GM06990 (cell line): ENCODE measurements at regions not wholly inside any gene's neighbourhood (a gene's known extent, or its start where the extent isn't known, plus 50 kb on each side); places are given as distances from the start of the nearest gene placed in this dataset.

Experiments used
- DNase-seq: peaks from one replicate; pipeline ENCODE4 v3.0.0-alpha.2; 2011; ENCODE audit not compliant: insufficient read length; ENCODE audit errors: extremely low read depth
- H3K27me3 ChIP-seq: replicated peaks from 2 replicates; pipeline ENCODE4 v1.6.0; 2011; ENCODE audit warnings: low read length; ENCODE audit not compliant: control insufficient read depth, insufficient read depth
- H3K36me3 ChIP-seq: 2 replicates; pipeline ENCODE4 v1.5.1; 2011; ENCODE audit warnings: low read length; ENCODE audit not compliant: control insufficient read depth, insufficient read depth
- H3K4me3 ChIP-seq: replicated peaks from 2 replicates; pipeline ENCODE4 v1.5.1; 2011; ENCODE audit warnings: low read depth, mild to moderate bottlenecking, control low read depth, low read length
- CTCF ChIP-seq: IDR thresholded peaks from 2 replicates; pipeline ENCODE4 v1.5.1; 2011; ENCODE audit warnings: low read length, control low read depth, mild to moderate bottlenecking, inconsistent platforms; ENCODE audit not compliant: insufficient read depth, poor library complexity, severe bottlenecking

DNA sequence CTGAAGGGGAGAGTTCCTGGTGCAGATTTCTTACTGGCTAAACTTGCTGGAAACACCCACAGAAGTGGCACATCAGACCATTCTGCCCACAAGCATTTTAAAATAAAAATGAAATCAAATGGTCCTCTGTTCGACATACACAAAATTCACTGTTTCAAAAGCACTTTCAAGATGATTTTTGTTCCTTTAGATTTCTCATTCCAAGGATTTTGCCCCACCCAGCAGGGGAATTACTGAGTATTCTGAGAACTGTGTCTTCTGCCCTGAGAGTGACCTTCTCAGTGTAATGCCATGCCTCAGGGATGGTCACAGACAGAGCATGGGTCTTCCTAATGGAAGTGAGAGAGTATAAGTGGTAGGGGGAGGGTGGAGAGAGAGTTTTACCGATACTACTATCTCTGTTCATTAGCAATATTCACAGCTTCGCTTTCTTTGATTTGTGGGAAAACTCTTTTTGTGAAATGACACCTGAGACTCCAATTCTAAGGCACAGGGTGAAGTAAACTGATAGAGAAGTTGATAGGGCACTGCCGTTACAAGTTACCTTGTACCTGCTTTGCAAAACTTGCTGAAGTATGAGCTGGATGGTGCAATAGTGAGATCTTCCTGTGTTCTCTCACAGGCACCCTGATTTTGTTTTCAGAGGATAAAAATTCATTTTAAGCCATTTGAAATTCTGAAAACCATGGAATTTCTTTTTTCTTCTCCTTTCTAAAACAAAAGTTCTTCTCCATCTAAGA, 95.8 kb upstream of the CD180 start:
- H3K36me3 ChIP-seq: no peaks in the 10 kb centered on the region
- H3K4me3 ChIP-seq: no peak overlapping the region
- no peak for TF ChIP-seq CTCF
- no peak for DNase-seq
- H3K27me3 ChIP-seq: no peaks in the 10 kb centered on the region

DNA sequence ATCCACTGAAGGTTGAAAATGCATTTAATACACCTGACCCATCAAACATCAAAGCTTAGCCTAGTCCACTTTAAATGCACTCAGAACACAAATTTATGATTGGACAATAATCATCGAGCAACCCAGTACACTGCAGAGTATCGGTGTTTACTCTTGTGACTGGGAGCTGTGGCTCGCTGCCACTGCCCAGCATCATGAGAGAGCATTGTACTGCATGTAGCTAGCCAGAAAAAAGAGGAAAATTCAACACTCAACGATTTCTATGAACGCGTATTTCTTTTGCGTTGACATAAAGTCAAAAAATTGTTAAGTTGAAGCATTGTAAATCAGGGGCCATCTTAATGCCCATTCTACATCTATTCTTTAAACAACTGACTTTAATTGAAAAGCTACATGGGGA, 95.1 kb upstream of the CD180 start:
- no peak for TF ChIP-seq CTCF
- H3K27me3 ChIP-seq: no peaks in the 10 kb centered on the region
- no peak overlapping the region for H3K4me3 ChIP-seq
- no peaks in the 10 kb centered on the region for H3K36me3 ChIP-seq
- no peak for DNase-seq

DNA sequence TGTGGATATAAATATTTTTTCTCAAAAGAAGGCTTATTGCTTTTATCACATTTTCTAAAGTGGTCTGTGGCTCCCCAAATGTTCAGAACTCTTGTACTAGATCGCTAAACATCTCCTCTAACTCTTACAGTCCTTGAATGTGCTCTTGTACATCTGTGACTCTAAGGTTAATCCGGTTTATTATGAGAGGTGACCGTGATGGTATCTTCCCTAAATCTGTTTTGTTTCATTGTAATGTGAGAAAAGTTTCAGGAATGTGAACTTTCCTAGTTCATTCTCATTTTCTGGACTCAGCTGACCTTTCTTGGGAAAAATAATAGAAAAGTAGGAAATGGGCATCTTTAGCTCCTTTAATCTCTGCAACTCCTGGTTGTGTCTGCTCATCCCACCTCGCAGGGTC, 94.5 kb upstream of the CD180 start:
- no peak for TF ChIP-seq CTCF
- DNase-seq: no peak
- H3K27me3 ChIP-seq: no peaks in the 10 kb centered on the region
- H3K36me3 ChIP-seq: no peaks in the 10 kb centered on the region
- H3K4me3 ChIP-seq: no peak overlapping the region

GRCh38 chr5:67290655-67291054, 94.1 kb upstream of the CD180 start:
- DNase-seq: no peak
- no peaks in the 10 kb centered on the region for H3K36me3 ChIP-seq
- H3K27me3 ChIP-seq: no peaks in the 10 kb centered on the region
- H3K4me3 ChIP-seq: no peak overlapping the region
- no peak for TF ChIP-seq CTCF

DNA sequence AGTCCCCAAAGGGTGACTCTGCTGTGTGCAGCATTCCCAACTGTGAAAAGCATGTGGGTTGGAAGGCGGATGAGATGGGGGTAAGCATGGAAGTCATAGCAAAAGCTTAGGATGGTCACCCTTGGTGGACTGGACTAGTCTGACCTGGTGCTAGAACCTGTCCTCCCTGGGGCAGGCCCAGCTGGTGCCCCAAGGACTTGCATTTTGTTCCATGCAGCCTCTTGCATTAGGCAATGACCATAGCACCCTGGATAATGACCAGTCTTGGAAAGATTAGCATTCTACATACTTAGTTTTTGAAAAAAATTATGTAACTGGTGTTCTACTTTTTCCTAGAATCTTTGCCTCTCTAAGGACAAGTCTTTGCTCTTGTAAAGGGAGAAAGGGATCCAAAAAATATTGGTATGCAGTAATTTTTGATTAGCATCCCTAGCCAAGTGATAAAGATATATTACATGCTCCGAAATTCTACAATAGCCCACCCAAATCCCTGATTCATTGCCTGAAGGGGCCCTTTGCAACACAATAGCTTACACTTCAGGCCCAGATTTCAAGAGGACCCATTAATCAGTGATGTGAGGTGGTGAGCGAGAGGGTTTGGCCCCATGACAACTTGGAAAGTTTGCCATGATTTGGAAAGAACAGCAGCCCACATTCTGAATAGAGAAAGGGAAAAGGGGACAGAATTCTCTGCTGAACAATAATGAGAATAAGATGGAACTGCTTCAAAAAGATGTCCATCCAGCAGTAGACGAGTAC, 93.3 kb upstream of the CD180 start:
- TF ChIP-seq CTCF: no peak
- no peak for DNase-seq
- Histone ChIP-seq H3K27me3 (no peaks in the 10 kb centered on the region), H3K4me3 (no peak overlapping the region), H3K36me3 (no peaks in the 10 kb centered on the region)
